WI38 (cell line): ENCODE measurements at regions not wholly inside any gene's neighbourhood (a gene's known extent, or its start where the extent isn't known, plus 50 kb on each side); places are given as distances from the start of the nearest gene placed in this dataset.
A peak's percentile ranks its signal among the peaks of the same experiment; 100 is the strongest.
"Not testable (repeated sequence)": the region's sequence is repeated elsewhere in the genome, so short reads cannot be mapped to it uniquely, and the experiment has no call there.

Experiments used
- H3K4me3 ChIP-seq: 2 replicates; pipeline ENCODE4 v1.5.1; 2011; ENCODE audit warnings: low read depth, mild to moderate bottlenecking, control low read depth, low read length
- TF ChIP-seq, protein P1 (sequence below): IDR thresholded peaks from 2 replicates; pipeline ENCODE4 v1.5.1; 2012; ENCODE audit warnings: low read depth, mild to moderate bottlenecking, control low read depth, low read length

DNA sequence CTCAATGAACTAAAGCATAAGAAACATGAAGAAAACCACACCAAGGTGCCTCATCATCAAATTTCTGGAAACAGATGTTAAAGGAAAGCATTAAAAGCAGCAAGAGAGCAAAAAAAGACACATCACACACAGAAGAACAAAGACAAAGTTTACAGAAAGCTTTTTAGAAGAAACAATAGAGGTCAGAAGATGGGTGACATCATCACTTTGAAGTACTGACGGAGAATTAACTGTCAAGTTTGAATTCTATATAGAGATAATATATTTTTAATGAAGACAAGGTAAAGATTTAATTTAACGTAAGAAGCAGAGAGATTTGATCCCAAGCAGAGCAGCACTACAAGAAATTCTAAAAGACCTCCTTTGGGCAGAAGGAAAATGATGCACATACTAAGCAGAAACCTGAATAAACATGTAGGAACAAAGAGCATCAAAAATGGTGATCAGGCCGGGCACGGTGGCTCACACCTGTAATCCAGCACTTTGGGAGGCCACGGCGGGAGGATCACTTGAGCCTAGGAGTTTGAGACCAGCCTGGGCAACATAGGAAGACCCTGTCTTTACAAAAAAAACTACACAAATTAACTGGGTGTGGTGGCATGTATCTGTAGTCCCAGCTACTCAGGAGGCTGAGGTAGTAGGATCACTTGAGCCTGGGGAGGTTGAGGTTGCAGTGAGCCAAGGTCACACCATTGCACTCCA is 63.3 kb upstream of the RTL6 start:
- TF ChIP-seq, protein P1, sequence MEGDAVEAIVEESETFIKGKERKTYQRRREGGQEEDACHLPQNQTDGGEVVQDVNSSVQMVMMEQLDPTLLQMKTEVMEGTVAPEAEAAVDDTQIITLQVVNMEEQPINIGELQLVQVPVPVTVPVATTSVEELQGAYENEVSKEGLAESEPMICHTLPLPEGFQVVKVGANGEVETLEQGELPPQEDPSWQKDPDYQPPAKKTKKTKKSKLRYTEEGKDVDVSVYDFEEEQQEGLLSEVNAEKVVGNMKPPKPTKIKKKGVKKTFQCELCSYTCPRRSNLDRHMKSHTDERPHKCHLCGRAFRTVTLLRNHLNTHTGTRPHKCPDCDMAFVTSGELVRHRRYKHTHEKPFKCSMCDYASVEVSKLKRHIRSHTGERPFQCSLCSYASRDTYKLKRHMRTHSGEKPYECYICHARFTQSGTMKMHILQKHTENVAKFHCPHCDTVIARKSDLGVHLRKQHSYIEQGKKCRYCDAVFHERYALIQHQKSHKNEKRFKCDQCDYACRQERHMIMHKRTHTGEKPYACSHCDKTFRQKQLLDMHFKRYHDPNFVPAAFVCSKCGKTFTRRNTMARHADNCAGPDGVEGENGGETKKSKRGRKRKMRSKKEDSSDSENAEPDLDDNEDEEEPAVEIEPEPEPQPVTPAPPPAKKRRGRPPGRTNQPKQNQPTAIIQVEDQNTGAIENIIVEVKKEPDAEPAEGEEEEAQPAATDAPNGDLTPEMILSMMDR = no peak
- H3K4me3 ChIP-seq = no peak overlapping the region

DNA sequence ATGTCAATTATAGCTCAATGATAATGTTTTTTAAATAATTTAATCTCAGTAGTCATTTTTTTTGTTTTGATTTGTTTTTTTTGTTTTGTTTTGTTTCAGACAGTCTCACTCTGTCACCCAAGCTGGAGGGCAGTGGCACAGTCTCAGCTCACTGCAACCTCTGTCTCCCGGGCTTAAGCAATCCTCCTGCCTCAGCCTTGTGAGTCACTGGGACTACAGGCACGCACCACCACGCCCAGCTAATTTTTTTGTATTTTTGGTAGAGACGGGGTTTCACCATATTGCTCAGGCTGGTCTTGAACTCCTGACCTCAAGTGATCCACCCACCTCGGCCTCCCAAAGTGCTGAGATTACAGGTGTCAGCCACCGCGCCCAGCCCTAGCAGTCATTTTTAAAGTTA is 60.6 kb upstream of the RTL6 start:
- H3K4me3 ChIP-seq = not testable (repeated sequence)

DNA sequence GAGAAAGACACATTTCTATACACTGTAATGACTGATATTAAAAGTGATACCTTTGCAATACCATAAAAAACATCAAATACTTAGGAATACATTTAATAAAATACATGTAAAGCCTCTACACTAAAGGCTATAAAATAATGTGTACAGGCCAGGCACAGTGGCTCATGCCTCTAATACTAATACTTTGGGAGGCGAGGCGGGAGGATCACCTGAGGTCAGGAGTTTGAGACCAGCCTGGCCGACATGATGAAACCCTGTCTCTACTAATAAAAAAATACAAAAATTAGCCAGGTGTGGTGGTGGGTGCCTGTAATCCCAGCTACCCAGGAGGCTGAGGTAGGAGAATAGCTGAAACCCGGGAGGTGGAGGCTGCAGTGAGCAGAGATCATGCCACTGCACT is 59.8 kb upstream of the RTL6 start:
- H3K4me3 ChIP-seq = not testable (repeated sequence)

DNA sequence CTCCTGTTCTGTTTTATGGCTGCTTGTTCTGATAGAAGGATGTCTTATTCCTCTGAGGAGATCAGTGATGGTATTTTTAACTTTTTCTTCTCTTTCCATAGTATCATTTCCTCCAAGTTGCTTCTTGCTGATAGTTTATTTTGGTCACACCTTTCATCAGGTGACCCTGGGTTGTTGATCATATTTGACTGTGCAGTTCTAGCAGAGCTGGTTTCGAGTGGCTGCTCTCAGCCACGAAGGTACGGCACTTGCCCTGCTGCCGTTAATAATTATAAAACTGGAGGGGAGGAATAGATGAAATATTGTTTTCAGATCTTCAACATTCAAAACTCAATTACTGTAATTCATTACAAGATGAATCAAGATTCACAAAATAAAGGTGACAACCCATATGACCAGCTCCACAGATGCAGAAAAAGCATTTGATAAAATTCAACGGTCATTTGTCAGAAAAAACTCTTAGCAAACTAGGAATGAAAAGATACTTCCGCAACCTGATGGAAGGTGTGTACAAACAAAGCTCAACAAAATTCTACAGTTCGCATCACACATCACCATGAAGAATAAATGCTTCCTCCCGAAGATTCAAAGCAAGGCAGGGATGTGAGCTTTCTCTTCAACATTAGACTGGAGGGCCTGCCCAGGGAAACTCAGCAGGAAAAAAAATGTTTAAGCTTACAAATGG is 59.2 kb upstream of the RTL6 start:
- TF ChIP-seq, protein P1 = no peak
- H3K4me3 ChIP-seq = no peak overlapping the region

DNA sequence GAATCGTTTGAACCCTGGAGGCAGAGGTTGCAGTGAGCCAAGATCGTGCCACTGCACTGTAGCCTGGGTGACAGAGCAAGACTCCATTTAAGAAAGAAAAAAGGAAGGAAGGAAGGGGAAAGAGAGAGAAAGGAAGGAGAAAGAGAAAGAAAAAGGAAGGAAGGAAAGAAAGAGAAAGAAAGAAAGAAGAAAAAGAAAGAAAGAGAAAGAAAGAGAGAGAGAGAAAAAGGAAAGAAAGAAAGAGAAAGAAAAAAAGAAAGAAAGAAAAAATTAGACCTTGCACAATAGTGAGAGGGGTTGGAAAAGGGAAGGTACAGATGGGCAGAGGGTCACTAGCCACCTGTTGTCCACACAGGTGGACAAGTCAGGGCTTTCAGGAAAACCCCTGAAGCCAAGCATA is 57.6 kb upstream of the RTL6 start:
- no peak overlapping the region for H3K4me3 ChIP-seq
- TF ChIP-seq, protein P1 = no peak

DNA sequence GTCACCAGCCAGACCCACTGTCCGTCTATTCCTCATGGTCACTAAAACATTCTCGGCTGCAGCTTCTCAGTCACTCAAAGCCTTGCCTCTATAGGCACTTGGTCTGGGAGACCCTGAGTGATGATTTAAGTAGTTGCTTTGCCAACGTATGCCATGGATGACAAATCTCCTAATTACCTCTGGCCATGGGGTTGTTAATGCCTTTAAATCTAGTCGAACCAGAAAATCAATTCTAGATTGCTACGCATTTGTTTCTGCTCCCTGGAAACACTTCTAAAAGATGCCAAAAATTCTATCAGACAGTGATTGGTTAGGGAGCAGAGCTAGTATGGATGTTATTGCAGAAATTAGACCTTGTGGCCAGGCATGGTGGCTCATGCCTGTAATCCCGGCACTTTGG is 57.0 kb upstream of the RTL6 start:
- no peak overlapping the region for H3K4me3 ChIP-seq
- TF ChIP-seq, protein P1 = no peak

DNA sequence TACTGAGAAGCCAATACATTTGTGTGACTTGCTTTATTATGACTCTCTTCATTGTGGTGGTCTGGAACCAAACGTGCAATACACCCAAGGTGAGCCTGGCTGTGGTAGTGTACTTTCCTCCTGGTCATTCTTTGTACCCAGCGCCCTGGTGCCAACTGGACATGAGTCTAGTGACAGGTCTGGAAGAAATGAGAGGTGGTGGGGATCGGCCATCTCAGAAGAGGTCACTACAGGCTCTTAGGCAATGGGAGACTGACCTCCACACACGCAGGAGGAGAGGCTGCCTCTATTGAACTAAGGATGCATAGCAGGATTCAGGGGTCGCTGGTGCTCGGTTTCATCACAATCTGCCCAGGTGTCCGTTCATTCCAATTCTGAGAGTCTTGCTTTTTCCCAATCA is 56.4 kb upstream of the RTL6 start:
- TF ChIP-seq, protein P1 = no peak
- no peak overlapping the region for H3K4me3 ChIP-seq

DNA sequence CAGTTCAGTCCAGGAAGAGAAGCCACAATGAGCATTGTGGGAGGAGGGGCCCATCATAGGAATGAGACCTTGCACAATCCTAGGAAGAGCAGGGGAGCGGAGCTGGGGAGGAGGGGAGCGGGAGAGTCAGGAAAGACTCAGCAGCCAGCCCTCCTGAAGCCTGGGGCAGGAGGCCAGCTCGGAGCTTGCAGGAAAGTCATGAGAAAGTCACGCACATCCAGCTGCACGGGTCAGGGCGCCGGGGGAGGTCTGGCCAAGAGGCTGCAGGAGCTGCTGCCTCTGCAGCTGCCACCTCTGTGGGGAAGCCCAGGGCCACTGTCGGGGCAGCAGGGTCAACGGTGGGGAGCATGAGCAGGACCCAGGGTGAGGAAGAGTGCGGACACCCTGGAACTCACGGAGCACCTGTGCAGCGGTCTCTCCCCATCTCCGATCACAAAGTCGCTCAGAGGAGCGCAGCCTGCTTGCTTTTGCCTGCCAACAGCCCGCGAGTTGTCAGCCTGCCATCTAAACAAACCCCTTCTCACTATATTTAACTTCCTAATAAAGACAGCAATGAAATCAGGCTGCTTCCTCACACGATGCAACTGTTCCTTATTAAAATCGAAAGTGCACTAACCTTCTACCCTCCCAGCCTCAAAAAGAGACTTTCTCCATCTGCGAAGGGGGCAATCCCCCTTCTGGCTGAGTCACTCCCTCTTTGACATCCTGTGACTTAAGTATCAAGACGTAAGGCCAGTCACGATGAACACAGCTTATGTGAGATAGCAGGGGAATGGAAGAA is 52.9 kb upstream of the RTL6 start:
- TF ChIP-seq, protein P1 = no peak
- peak overlapping the region; percentile 57 for H3K4me3 ChIP-seq
